HG02884 (cell line): ENCODE measurements at regions not wholly inside any gene's neighbourhood (a gene's known extent, or its start where the extent isn't known, plus 50 kb on each side); places are given as distances from the start of the nearest gene placed in this dataset.

Source experiments
- ATAC-seq: cut with Tn5 transposase; IDR thresholded peaks from one replicate; pipeline ENCODE4 v1.9.1; 2021; ENCODE audit warnings: mild to moderate bottlenecking, moderate library complexity; ENCODE audit not compliant: unreplicated experiment

- ATAC-seq, result no peak
Observed at GRCh38 chr13:107295416-107296140, 727.6 kb upstream of the ARGLU1 start.

GRCh38 chr13:107293924-107294323 lies 726.0 kb upstream of the ARGLU1 start:
- ATAC-seq, result no peak

GRCh38 chr13:107291875-107292274 lies 723.9 kb upstream of the ARGLU1 start:
- no peak for ATAC-seq

- ATAC-seq, result no peak
Observed at GRCh38 chr13:107289540-107289939, 721.6 kb upstream of the ARGLU1 start.

- no peak for ATAC-seq
Observed at GRCh38 chr13:107284173-107284572, 716.2 kb upstream of the ARGLU1 start.

GRCh38 chr13:107277911-107278310 lies 710.0 kb upstream of the ARGLU1 start:
- no peak for ATAC-seq

- ATAC-seq, result no peak
Observed at GRCh38 chr13:107276936-107277335, 709.0 kb upstream of the ARGLU1 start.

- no peak for ATAC-seq
Observed at GRCh38 chr13:107275945-107276614, 708.1 kb upstream of the ARGLU1 start.

GRCh38 chr13:107275312-107275711 lies 707.4 kb upstream of the ARGLU1 start:
- ATAC-seq, result no peak

- no peak for ATAC-seq
Observed at GRCh38 chr13:107271227-107271626, 703.3 kb upstream of the ARGLU1 start.

- ATAC-seq, result no peak
Observed at GRCh38 chr13:107266657-107267056, 698.7 kb upstream of the ARGLU1 start.

- ATAC-seq, result no peak
Observed at GRCh38 chr13:107258599-107259187, 690.8 kb upstream of the ARGLU1 start.

GRCh38 chr13:107254392-107254791 lies 686.5 kb upstream of the ARGLU1 start:
- ATAC-seq, result no peak

GRCh38 chr13:107252428-107252827 lies 684.5 kb upstream of the ARGLU1 start:
- no peak for ATAC-seq

GRCh38 chr13:107252021-107252420 lies 684.1 kb upstream of the ARGLU1 start:
- ATAC-seq, result no peak

- ATAC-seq, result no peak
Observed at GRCh38 chr13:107251341-107251740, 683.4 kb upstream of the ARGLU1 start.

GRCh38 chr13:107250628-107251027 lies 682.7 kb upstream of the ARGLU1 start:
- ATAC-seq, result no peak

GRCh38 chr13:107244241-107244640 lies 676.3 kb upstream of the ARGLU1 start:
- no peak for ATAC-seq

- ATAC-seq, result no peak
Observed at GRCh38 chr13:107242138-107242537, 674.2 kb upstream of the ARGLU1 start.

GRCh38 chr13:107241381-107241780 lies 673.4 kb upstream of the ARGLU1 start:
- ATAC-seq, result no peak

- ATAC-seq, result no peak
Observed at GRCh38 chr13:107239213-107239612, 671.3 kb upstream of the ARGLU1 start.
